ENCODE measurements at regions not wholly inside any gene's neighbourhood (a gene's known extent, or its start where the extent isn't known, plus 50 kb on each side); places are given as distances from the start of the nearest gene placed in this dataset.

DNA sequence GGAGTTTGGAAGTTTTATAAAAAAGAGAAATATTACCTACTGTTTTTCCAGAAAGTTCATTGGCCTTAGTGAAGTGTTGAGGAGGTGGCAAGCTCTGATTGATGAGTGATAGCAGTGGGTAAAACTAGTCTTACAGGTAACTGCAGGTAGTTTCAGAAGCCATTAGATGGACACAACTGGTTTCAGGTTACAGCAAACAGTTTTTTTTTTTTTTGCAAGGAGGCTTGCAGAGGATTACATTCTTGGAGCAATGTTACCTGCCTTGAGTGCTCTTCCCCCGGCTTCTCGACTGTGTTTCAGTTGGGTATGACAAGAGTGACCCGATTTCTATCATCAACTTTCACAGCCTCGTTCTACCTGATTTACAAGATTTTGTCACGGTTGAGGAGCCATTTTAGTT, 333.4 kb downstream of the YTHDC2 start:
- TF ChIP-seq POLR2A (IDR thresholded peaks at IDR 0.05; ENCODE audit: low read length) = no peak
- no peak for TF ChIP-seq GATA1 (IDR thresholded peaks at IDR 0.05; ENCODE audit: low read depth, low read length)

Measured in erythroblast (primary cell).